Activated naive CD8-positive, alpha-beta T cell treated with anti-CD3 and anti-CD28 coated beads, Interleukin-2, amount 50 U/mL, for 24 hours (primary cell): ENCODE measurements at regions not wholly inside any gene's neighbourhood (a gene's known extent, or its start where the extent isn't known, plus 50 kb on each side); places are given as distances from the start of the nearest gene placed in this dataset.
"Not testable (repeated sequence)": the region's sequence is repeated elsewhere in the genome, so short reads cannot be mapped to it uniquely, and the experiment has no call there.

ENCODE experiments used
- ATAC-seq: fragments of 150-1000 bp; cut with Tn5 transposase; one replicate; pipeline ENCODE4 v1.10.0; 2021
- DNase-seq: peaks from one replicate; pipeline ENCODE4 v3.0.0; 2021
- H3K27ac Mint-ChIP-seq: one replicate; pipeline ENCODE4 v1.8.0; 2021; ENCODE audit warnings: mild to moderate bottlenecking, mixed read lengths
- H3K27me3 Mint-ChIP-seq: one replicate; pipeline ENCODE4 v1.8.0; 2021; ENCODE audit warnings: mixed read lengths
- H3K36me3 Mint-ChIP-seq: one replicate; pipeline ENCODE4 v1.8.0; 2021; ENCODE audit warnings: low read depth, mixed read lengths
- H3K4me1 Mint-ChIP-seq: one replicate; pipeline ENCODE4 v1.8.0; 2021; ENCODE audit warnings: mixed read lengths
- H3K4me3 Mint-ChIP-seq: one replicate; pipeline ENCODE4 v1.8.0; 2021; ENCODE audit warnings: mild to moderate bottlenecking, moderate library complexity, mixed read lengths
- H3K9me3 Mint-ChIP-seq: one replicate; pipeline ENCODE4 v1.8.0; 2021; ENCODE audit warnings: mixed read lengths

- ATAC-seq, result no peak
- H3K27me3 Mint-ChIP-seq, result no peaks in the 10 kb centered on the region
- H3K4me3 Mint-ChIP-seq, result no peak overlapping the region
- H3K4me1 Mint-ChIP-seq, result peaks cover 2% of the 10 kb centered on the region
- H3K27ac Mint-ChIP-seq, result no peak overlapping the region
- peaks cover 4% of the 10 kb centered on the region for H3K9me3 Mint-ChIP-seq
- no peak for DNase-seq
- peaks cover 50% of the 10 kb centered on the region for H3K36me3 Mint-ChIP-seq
Observed at GRCh38 chr14:71418532-71419245, 511.4 kb downstream of the PCNX1 start.

DNA sequence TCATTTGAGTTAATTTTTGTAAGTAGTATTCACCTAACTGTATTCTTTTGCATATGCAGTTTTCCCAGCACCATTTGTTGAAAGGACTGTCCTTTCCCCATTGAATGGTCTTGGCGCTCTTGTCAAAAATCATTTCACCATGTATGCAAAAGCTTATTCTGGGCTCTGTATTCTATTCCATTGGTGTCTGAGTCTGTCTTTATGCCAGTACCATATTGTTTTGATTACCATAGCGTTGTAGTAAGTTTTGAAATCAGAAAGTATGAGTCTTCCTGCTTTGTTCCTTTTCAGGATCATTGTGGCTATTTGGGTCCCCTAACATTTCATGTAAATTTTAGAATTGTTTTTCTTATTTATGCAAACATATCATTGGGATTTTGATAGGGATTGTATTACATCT lies 508.7 kb upstream of the RGS6 start:
- DNase-seq, result no peak
- H3K4me1 Mint-ChIP-seq, result peaks cover 14% of the 10 kb centered on the region
- no peak for ATAC-seq
- H3K4me3 Mint-ChIP-seq, result no peak overlapping the region
- H3K27me3 Mint-ChIP-seq, result no peaks in the 10 kb centered on the region
- no peak overlapping the region for H3K27ac Mint-ChIP-seq
- H3K9me3 Mint-ChIP-seq, result peaks cover 27% of the 10 kb centered on the region
- H3K36me3 Mint-ChIP-seq, result peaks cover 63% of the 10 kb centered on the region

GRCh38 chr14:71424941-71425340 lies 507.3 kb upstream of the RGS6 start:
- H3K27ac Mint-ChIP-seq, result no peak overlapping the region
- H3K36me3 Mint-ChIP-seq, result peaks cover 55% of the 10 kb centered on the region
- H3K9me3 Mint-ChIP-seq, result peaks cover 27% of the 10 kb centered on the region
- peaks cover 14% of the 10 kb centered on the region for H3K4me1 Mint-ChIP-seq
- no peak for DNase-seq
- no peaks in the 10 kb centered on the region for H3K27me3 Mint-ChIP-seq
- no peak for ATAC-seq
- H3K4me3 Mint-ChIP-seq, result no peak overlapping the region

DNA sequence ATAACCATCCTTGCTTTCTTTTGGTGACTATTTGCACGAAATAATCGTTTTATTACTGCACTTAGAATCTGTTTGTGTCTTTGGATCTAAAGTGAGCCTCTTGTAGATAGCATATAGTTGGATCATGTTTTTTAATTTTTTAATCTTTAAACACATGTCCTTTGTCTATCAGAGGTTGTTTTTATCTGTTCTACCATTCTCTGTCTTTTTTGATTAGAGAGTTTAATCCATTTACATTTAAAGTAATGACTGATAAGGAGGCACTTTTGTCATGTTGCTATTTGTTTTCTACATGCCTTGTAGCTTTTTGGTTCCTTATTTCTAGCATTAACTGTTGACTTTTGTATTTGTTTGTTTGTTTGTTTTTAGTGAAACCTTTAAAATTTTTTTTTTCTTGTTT lies 506.2 kb upstream of the RGS6 start:
- H3K27me3 Mint-ChIP-seq, result no peaks in the 10 kb centered on the region
- no peak overlapping the region for H3K4me3 Mint-ChIP-seq
- no peak for ATAC-seq
- no peak overlapping the region for H3K27ac Mint-ChIP-seq
- H3K9me3 Mint-ChIP-seq, result peaks cover 27% of the 10 kb centered on the region
- H3K36me3 Mint-ChIP-seq, result peaks cover 47% of the 10 kb centered on the region
- peaks cover 20% of the 10 kb centered on the region for H3K4me1 Mint-ChIP-seq
- DNase-seq, result no peak

DNA sequence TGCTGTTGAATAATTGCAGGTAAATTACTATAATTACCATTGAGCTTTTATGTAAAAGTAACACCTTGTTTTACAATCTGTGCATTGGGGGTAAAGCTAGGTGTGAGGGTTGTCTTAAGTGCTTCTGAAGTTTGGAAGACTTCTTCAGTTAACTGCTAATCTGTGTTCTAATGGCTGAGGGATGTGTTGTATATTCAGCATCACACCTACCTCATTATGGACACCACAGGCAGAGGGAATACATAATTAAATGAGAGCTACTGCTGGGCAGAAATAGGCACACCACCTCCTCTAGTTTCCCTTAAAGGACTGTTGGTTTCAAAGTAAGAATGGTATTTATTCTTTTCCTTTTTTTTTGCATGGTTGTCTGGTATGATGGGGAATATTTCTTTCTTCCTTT lies 502.3 kb upstream of the RGS6 start:
- H3K27me3 Mint-ChIP-seq, result no peaks in the 10 kb centered on the region
- peaks cover 31% of the 10 kb centered on the region for H3K36me3 Mint-ChIP-seq
- ATAC-seq (no peak), DNase-seq (no peak)
- peaks cover 22% of the 10 kb centered on the region for H3K4me1 Mint-ChIP-seq
- no peak overlapping the region for H3K27ac Mint-ChIP-seq
- no peak overlapping the region for H3K4me3 Mint-ChIP-seq
- peaks cover 14% of the 10 kb centered on the region for H3K9me3 Mint-ChIP-seq

DNA sequence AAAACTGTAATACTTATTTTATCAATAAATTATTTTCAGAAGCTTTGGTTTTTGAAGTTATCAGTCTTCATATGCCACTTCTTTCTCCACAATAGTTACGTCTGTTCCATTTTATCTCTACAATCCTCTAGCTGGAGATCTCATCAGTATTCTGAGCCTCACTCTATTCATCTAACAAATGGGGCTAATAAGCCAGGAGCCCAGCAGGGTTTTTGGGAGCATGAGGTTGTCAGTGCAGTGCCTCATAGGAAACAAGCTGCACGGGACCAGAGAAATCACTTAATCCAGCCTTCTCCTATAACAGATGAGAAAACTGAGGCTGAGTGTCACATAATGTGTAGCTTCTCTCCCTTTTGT lies 501.9 kb upstream of the RGS6 start:
- Mint-ChIP-seq H3K4me3 (no peak overlapping the region), H3K4me1 (peaks cover 18% of the 10 kb centered on the region), H3K36me3 (peaks cover 30% of the 10 kb centered on the region), H3K27ac (no peak overlapping the region), H3K9me3 (peaks cover 10% of the 10 kb centered on the region), H3K27me3 (no peaks in the 10 kb centered on the region)
- ATAC-seq (no peak), DNase-seq (no peak)

- Mint-ChIP-seq H3K36me3 (peaks cover 27% of the 10 kb centered on the region), H3K9me3 (peaks cover 7% of the 10 kb centered on the region), H3K4me3 (no peak overlapping the region), H3K27me3 (no peaks in the 10 kb centered on the region), H3K27ac (no peak overlapping the region), H3K4me1 (peaks cover 16% of the 10 kb centered on the region)
- ATAC-seq (no peak), DNase-seq (no peak)
Observed at GRCh38 chr14:71430678-71431376, 501.4 kb upstream of the RGS6 start.

DNA sequence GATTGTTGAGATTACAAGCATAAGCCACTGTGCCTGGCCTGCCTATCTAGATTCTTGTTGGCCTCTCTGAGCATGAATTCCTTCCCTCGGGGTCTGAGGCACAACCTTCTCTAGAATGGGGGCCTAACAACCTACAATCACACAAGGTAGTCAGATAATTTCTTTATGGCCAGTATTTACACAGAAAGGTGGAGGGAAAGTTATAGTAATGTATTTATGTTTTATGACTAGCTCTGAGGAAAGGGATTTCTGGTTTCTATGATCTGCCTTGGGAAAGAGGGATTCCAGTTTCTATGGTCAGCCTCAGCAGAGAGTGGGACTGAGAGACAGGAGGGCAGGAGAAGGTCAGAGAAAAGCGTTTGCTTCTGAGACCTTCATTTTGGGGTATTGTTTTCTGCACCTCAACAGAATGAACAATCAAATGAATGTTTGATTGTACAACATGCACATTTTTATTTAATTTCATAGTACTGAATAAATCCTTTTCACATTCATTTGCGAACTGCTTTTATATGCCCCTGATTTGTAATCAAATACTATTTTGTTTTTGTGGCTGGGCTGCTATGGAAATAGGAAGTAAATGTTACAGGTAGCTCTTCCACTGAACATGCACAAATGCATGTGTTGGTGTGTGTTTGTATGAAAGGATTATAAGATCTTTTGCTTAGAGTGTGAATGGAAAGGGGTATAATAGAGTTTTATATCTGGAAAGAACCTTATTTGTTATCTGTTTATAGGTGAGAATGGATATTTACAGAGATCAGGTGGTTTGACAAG lies 499.7 kb upstream of the RGS6 start:
- Mint-ChIP-seq H3K4me1 (peaks cover 16% of the 10 kb centered on the region), H3K9me3 (peaks cover 3% of the 10 kb centered on the region), H3K4me3 (no peak overlapping the region), H3K36me3 (peaks cover 12% of the 10 kb centered on the region), H3K27ac (no peak overlapping the region), H3K27me3 (no peaks in the 10 kb centered on the region)
- DNase-seq (no peak), ATAC-seq (no peak)

- H3K4me1 Mint-ChIP-seq, result peaks cover 21% of the 10 kb centered on the region
- no peaks in the 10 kb centered on the region for H3K9me3 Mint-ChIP-seq
- DNase-seq (no peak), ATAC-seq (no peak)
- H3K4me3 Mint-ChIP-seq, result no peak overlapping the region
- peaks cover 14% of the 10 kb centered on the region for H3K36me3 Mint-ChIP-seq
- no peaks in the 10 kb centered on the region for H3K27me3 Mint-ChIP-seq
- no peak overlapping the region for H3K27ac Mint-ChIP-seq
Observed at GRCh38 chr14:71433303-71433702, 498.9 kb upstream of the RGS6 start.

GRCh38 chr14:71435641-71436040 lies 496.6 kb upstream of the RGS6 start:
- not testable (repeated sequence) for DNase-seq, H3K4me3 Mint-ChIP-seq, H3K9me3 Mint-ChIP-seq, H3K27me3 Mint-ChIP-seq, H3K27ac Mint-ChIP-seq, ATAC-seq
- Mint-ChIP-seq H3K36me3 (peaks cover 22% of the 10 kb centered on the region), H3K4me1 (peaks cover 26% of the 10 kb centered on the region)

- peaks cover 17% of the 10 kb centered on the region for H3K4me1 Mint-ChIP-seq
Observed at GRCh38 chr14:71437870-71438269, 494.4 kb upstream of the RGS6 start.

GRCh38 chr14:71438684-71439083 lies 493.5 kb upstream of the RGS6 start:
- Mint-ChIP-seq H3K4me1 (peaks cover 18% of the 10 kb centered on the region), H3K36me3 (peaks cover 22% of the 10 kb centered on the region), H3K4me3 (no peak overlapping the region), H3K27ac (no peak overlapping the region), H3K27me3 (no peaks in the 10 kb centered on the region), H3K9me3 (no peaks in the 10 kb centered on the region)
- ATAC-seq (no peak), DNase-seq (no peak)

More at GRCh38 chr14:71437870-71438269, 494.4 kb upstream of the RGS6 start:
- Mint-ChIP-seq H3K27ac (no peak overlapping the region), H3K36me3 (peaks cover 22% of the 10 kb centered on the region), H3K4me3 (no peak overlapping the region), H3K27me3 (no peaks in the 10 kb centered on the region), H3K9me3 (no peaks in the 10 kb centered on the region)
- ATAC-seq (no peak), DNase-seq (no peak)

DNA sequence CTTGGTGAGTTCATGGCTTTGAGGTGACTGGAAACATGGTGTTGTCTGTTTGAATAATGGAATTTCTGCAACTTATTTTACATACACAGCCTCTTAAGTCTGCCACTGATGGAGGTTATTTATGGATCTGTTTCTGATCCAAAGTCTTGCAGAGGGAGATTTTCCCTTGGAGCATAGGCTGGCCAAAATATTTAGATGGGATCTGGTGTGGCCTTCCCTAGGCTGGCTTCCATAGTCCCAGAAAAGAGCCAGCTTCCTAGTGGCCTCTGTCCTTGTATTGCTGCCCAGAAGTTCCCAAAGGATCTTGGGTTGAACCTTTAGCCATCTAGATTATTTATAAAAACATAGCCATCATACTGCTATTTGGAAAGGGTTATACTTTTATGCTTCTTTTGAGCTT lies 491.1 kb upstream of the RGS6 start:
- Mint-ChIP-seq H3K4me1 (peaks cover 22% of the 10 kb centered on the region), H3K9me3 (no peaks in the 10 kb centered on the region), H3K27me3 (no peaks in the 10 kb centered on the region), H3K4me3 (no peak overlapping the region), H3K36me3 (peaks cover 13% of the 10 kb centered on the region), H3K27ac (no peak overlapping the region)
- ATAC-seq (no peak), DNase-seq (no peak)

DNA sequence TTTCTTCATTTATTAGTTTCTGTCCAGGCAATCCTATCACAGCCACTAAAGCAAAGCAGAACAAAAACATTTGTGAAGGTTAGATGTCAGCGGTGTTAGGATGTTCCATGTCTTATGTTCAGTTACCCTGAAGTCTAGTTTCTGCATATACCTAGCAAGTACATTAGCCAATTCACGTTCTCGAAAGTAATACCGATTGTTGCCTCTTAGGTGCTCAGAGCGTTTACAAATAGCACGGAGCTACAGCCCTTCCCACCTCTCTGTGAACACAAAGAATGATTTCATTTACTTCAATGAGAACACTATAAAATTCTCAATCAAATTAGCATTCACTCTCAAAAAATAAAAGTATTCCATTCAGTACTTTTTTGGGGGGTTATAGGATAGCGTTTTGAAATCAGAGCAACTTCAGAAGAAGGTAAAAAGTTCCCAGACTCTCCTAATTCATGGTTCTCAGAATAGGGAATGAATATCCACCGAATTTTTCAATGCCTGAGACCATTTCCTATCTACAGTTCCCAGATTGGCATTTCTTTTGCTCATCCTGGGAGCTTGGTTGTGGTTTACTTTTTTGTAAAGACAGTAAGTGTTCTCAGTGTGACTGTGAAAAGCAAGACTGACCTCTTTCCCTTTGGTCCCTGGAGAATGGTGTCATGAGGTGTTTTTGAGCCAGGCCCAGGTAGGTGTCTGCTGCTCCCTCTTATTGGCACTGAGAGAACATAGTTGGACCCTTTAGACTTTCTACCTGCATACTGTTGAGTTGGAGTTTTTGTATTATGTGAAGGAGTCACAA lies 488.0 kb upstream of the RGS6 start:
- no peak overlapping the region for H3K27ac Mint-ChIP-seq
- ATAC-seq, result no peak
- peaks cover 16% of the 10 kb centered on the region for H3K4me1 Mint-ChIP-seq
- peaks cover 6% of the 10 kb centered on the region for H3K36me3 Mint-ChIP-seq
- no peaks in the 10 kb centered on the region for H3K9me3 Mint-ChIP-seq
- H3K27me3 Mint-ChIP-seq, result no peaks in the 10 kb centered on the region
- no peak overlapping the region for H3K4me3 Mint-ChIP-seq
- DNase-seq, result no peak
